B cell (primary cell): ENCODE measurements at regions not wholly inside any gene's neighbourhood (a gene's known extent, or its start where the extent isn't known, plus 50 kb on each side); places are given as distances from the start of the nearest gene placed in this dataset.

Source experiments
- ATAC-seq: fragments of 200-7000 bp; cut with Tn5 transposase; one replicate; pipeline ENCODE4 v1.10.0; 2021; ENCODE audit warnings: low read depth, mild to moderate bottlenecking, moderate number of reproducible peaks, moderate library complexity
- CTCF ChIA-PET: fragments of 350-600 bp; sonication (Branson Sonifier 250); formaldehyde crosslinking; loops from one replicate; lab custom pipeline; 2021; ENCODE audit warnings: antibody characterized with exemption, inconsistent platforms; lab: Charles Lee
- POLR2A ChIA-PET: fragments of 350-600 bp; sonication (Branson Sonifier 250); formaldehyde crosslinking; loops from one replicate; lab custom pipeline; 2021; ENCODE audit warnings: antibody characterized with exemption; lab: Charles Lee
- DNase-seq: peaks from one replicate; pipeline ENCODE4 v3.0.0; 2013
- H2AFZ ChIP-seq: 2 replicates; pipeline ENCODE4 v1.6.1; 2012; ENCODE audit warnings: mild to moderate bottlenecking, low read depth, low read length; ENCODE audit not compliant: insufficient read depth, poor library complexity, severe bottlenecking
- H3K27ac ChIP-seq, 2 donors: 1 replicate in 1 of 2; 2 replicates in 1 of 2; pipeline ENCODE4 v1.5.1; 2012 to 2013; ENCODE audit warnings: low read length in 2 of 2, mild to moderate bottlenecking in 2 of 2, moderate library complexity in 1 of 2
- H3K27me3 ChIP-seq, 4 experiments: fragments of 200-600 bp in 1 of 4; sonication (generic) in 1 of 4; replicated peaks in 1 of 4; 1 replicate in 2 of 4; 2 replicates in 2 of 4; pipeline versions ENCODE4 v1.6.1 to v1.7.0; 2013 to 2016; ENCODE audit warnings: low read length in 3 of 4, mild to moderate bottlenecking in 2 of 4, mixed read lengths in 1 of 4, moderate library complexity in 1 of 4; ENCODE audit not compliant: insufficient read depth in 4 of 4, control insufficient read depth in 3 of 4; ENCODE audit errors: control extremely low read depth in 1 of 4
- H3K36me3 ChIP-seq, 2 experiments: replicated peaks in 1 of 2; 1 replicate in 1 of 2; 2 replicates in 1 of 2; pipeline versions ENCODE4 v1.6.1 to v1.7.1; 2013; ENCODE audit warnings: low read length in 1 of 2; ENCODE audit not compliant: insufficient read depth in 2 of 2, control insufficient read depth in 1 of 2; ENCODE audit errors: control extremely low read depth in 1 of 2, extremely low read depth in 1 of 2
- H3K4me1 ChIP-seq, 2 donors: fragments of 200-600 bp in 1 of 2; sonication (generic) in 1 of 2; 1 replicate in 1 of 2; 2 replicates in 1 of 2; pipeline versions ENCODE4 v1.5.1 to v1.6.1; 2013 to 2017; ENCODE audit warnings: low read length in 2 of 2; ENCODE audit not compliant: control insufficient read depth in 2 of 2, insufficient read depth in 2 of 2
- H3K4me2 ChIP-seq: replicated peaks from 2 replicates; pipeline ENCODE3; 2012; ENCODE audit warnings: mild to moderate bottlenecking, low read depth, low read length; ENCODE audit not compliant: poor library complexity, severe bottlenecking
- H3K4me3 ChIP-seq, 5 experiments: fragments of 200-600 bp in 1 of 5; sonication (generic) in 1 of 5; 1 replicate in 3 of 5; 2 replicates in 2 of 5; pipeline versions ENCODE4 v1.5.1 to v1.7.0; 2011 to 2016; ENCODE audit warnings: low read length in 4 of 5, mild to moderate bottlenecking in 4 of 5, low read depth in 2 of 5, control low read depth in 1 of 5, moderate library complexity in 1 of 5; ENCODE audit not compliant: insufficient read depth in 1 of 5; ENCODE audit errors: control extremely low read depth in 1 of 5, extremely low read depth in 1 of 5
- H3K79me2 ChIP-seq: fragments of 200-600 bp; sonication (generic); one replicate; pipeline ENCODE4 v1.6.0; 2016; ENCODE audit warnings: low read length; ENCODE audit not compliant: control insufficient read depth, insufficient read depth
- H3K9ac ChIP-seq: fragments of 200-600 bp; sonication (generic); 2 replicates; pipeline ENCODE4 v1.6.1; 2017; ENCODE audit warnings: mild to moderate bottlenecking, low read length, moderate library complexity
- H3K9me3 ChIP-seq, 3 donors: one replicate each; pipeline versions ENCODE4 v1.6.1 to v1.7.1; 2013; ENCODE audit warnings: low read length in 2 of 3; ENCODE audit not compliant: control insufficient read depth in 2 of 3, insufficient read depth in 1 of 3; ENCODE audit errors: control extremely low read depth in 1 of 3
- H4K20me1 ChIP-seq: 2 replicates; pipeline ENCODE4 v1.6.0; 2012; ENCODE audit warnings: mild to moderate bottlenecking, low read length; ENCODE audit not compliant: insufficient read depth, control insufficient read depth, poor library complexity, severe bottlenecking
- H3K27ac Mint-ChIP-seq: one replicate; pipeline ENCODE4 v1.8.0; 2021; ENCODE audit warnings: mixed read lengths
- H3K27me3 Mint-ChIP-seq: one replicate; pipeline ENCODE4 v1.8.0; 2021; ENCODE audit warnings: mixed read lengths
- H3K4me1 Mint-ChIP-seq: one replicate; pipeline ENCODE4 v1.8.0; 2021; ENCODE audit warnings: mixed read lengths
- H3K4me3 Mint-ChIP-seq: one replicate; pipeline ENCODE4 v1.8.0; 2021; ENCODE audit warnings: mixed read lengths
- H3K9me3 Mint-ChIP-seq: one replicate; pipeline ENCODE4 v1.8.0; 2022; ENCODE audit warnings: mixed read lengths; ENCODE audit not compliant: insufficient read depth
- CTCF ChIP-seq: fragments of 200-600 bp; IDR thresholded peaks from one replicate; pipeline ENCODE4 v1.8.0; 2022; ENCODE audit warnings: antibody characterized with exemption, mild to moderate bottlenecking
- EZH2 ChIP-seq: IDR thresholded peaks from 2 replicates; pipeline ENCODE4 v1.6.1; 2012; ENCODE audit warnings: borderline replicate concordance, low read depth, mild to moderate bottlenecking, moderate library complexity, low read length; ENCODE audit not compliant: insufficient read depth, poor library complexity, severe bottlenecking
- WGBS: methylation state at CpG from one replicate; pipeline ENCODE4 v1.1.5; 2013; ENCODE audit warnings: missing lambda C conversion rate; ENCODE audit not compliant: insufficient coverage; 5-methylcytosine and 5-hydroxymethylcytosine counted together
- intact Hi-C: fragments of 100-400 bp; cut with micrococcal nuclease; formaldehyde crosslinking; loops from one replicate; pipeline ENCODE4 v1.10.0; 2022

GRCh38 chr1:82991569-82991968 lies 1007.4 kb downstream of the TTLL7 start:
- 100% methylated on average over 1 of the region's 2 CpGs for WGBS
- CTCF ChIA-PET, result no interaction called here

More at GRCh38 chr1:82991569-82991968, 1007.4 kb downstream of the TTLL7 start:
- Histone ChIP-seq H3K4me2 (no peak overlapping the region), H4K20me1 (no peaks in the 10 kb centered on the region), H3K9ac (no peak overlapping the region), H3K36me3 (no peaks in the 10 kb centered on the region), H3K4me1 (no peaks in the 10 kb centered on the region), H3K79me2 (no peaks in the 10 kb centered on the region), H2AFZ (no peak overlapping the region), H3K27me3 (no peaks in the 10 kb centered on the region), H3K4me3 (no peak overlapping the region), H3K27ac (no peak overlapping the region), H3K9me3 (peaks cover 0 to 6% (median 0%) of the 10 kb centered on the region in 3 donors)
- no peak for TF ChIP-seq EZH2
- no peak for TF ChIP-seq CTCF
- no peaks in the 10 kb centered on the region for H3K4me1 Mint-ChIP-seq
- H3K4me3 Mint-ChIP-seq, result no peak overlapping the region
- H3K27ac Mint-ChIP-seq, result no peak overlapping the region
- DNase-seq (no peak), ATAC-seq (no peak)
- H3K27me3 Mint-ChIP-seq, result peaks cover under 1% of the 10 kb centered on the region
- intact Hi-C loops, result no loop called here
- POLR2A ChIA-PET, result no interaction called here
- peaks cover 8% of the 10 kb centered on the region for H3K9me3 Mint-ChIP-seq
